Retina (tissue), 1 donor: ENCODE measurements at regions not wholly inside any gene's neighbourhood (a gene's known extent, or its start where the extent isn't known, plus 50 kb on each side); places are given as distances from the start of the nearest gene placed in this dataset.

Experiments used
- DNase-seq: peaks from one replicate; pipeline ENCODE4 v3.0.0-alpha.2; 2016

DNA sequence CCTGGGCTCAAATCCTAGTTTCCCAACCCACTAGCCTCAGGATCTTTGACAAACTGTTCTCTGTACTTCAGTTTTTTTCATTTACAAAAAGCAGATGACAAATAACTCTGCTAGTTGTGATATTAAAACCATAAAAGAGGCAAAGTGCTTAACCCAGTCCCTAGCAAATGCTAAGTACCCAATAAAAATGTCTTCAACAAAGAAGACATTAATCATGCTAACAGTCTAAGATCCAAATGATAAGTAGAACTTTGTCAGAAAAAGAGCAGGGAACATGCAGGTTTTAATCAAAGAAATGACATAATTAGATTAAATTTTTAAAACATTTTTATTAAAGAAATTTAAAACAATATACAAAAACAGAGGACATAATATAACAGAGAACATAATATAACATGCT, 203.0 kb upstream of the ADRA1B start:
- no peak for DNase-seq

DNA sequence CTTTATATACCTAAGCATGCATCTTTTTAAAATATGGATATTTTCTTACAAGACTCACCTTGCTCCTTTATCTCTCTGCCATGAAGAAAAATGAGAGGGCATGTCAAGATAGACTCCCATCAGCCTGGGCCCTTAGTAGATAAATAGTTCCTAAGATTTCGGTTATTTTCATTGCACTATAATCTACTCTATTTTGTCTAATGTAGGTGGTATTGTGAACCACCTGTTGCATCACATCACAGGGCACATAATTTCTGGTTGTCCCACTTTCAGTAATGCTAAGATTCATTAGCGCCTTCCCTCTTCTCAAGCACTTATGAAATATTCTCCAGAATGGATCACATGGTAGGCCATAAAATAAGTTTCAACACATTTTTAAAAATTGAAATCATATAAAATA, 202.5 kb upstream of the ADRA1B start:
- no peak for DNase-seq

DNA sequence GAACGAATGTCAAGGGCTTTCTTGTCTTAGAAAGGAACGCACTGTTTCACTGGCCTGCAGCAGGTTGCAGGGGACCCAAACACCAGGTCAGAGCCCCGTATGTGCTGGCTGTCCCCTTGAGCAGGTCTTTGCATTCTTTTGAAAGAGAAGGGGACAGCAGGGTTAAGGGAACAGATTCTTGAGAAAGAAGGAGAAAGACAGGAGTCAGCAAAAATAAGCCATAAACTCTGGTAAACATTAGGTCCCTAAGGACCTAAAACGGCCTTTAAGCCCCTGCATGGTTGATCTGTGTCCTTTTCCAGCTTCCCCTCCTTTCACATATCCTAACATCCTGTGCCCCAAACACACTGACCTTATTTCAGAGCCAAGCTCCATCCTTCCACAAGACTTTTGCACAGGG, 190.8 kb upstream of the ADRA1B start:
- peak; percentile 9 for DNase-seq

DNA sequence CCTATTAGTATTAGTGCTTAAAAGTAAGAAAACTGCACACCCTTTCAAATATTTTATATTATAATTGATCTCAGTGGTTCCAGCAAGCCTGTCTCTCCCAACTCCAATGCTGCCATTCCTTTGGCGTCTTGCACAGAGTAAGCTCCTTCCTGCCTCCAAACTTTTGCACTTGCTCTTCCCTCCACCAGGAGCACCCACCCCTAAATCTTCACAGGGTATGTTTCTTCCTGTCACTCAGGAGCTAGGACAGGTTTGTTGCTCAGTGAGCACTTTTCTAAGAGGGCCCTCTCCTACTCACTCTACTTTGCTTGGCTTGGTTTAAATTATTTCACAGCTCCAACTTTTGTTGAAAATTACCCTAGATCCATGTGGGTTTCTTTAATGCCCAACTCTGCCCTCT, 189.1 kb upstream of the ADRA1B start:
- DNase-seq: no peak

DNA sequence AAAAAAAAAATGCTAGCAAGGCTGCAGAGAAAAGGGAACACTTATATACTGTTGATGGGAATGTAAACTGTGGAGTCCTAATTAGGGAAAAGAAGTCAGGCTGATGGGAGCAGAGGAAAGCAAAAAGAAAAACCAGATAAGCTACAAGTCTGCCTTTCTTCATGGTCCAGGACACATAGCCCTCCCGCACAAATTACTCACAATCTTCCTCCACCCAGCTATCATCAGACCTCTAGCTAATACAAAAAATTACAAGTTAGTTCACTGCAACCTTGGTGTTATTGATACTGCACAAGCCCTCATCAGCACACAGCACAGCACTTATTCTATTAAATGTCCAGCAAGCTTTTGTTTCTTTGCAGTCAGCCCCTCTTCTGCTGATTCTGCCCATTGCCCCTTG, 186.0 kb upstream of the ADRA1B start:
- DNase-seq: no peak

DNA sequence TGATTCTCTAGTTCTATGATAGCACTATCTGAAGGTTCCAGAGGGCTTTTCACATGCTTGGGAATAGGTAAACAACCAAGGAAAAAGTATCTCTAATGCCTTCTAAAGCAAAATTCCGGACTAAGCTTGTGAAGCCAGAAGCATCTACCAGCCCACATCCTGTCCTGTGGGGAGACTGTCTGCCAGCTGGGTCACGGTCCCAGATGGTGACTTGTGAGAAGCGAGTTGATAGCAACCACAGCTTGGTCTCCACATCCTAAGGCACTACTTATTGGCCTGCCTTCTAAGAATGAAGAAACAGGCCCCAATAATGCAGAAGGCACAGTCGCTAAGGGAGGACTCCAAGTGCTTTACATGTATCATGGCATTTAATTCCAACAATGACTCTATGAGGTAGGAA, 184.1 kb upstream of the ADRA1B start:
- no peak for DNase-seq

DNA sequence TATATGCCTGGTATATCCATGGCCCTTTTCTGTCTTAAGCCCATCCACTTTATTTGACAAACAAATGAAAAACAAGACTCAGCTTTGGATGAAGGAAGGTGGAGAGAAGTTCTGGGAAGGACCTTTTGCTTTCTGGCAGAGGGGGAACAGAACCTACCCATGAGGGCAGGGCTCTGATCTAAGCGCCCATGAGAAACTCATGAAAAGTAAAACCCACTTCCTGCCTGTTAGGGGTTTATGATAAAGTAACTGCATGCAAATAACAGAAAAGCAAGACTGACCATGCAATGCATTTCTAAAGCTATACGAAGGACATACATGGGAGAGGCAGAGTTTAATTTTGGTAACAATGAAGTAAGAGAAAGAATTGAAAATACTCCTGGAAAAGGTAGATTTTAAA, 181.9 kb upstream of the ADRA1B start:
- no peak for DNase-seq

DNA sequence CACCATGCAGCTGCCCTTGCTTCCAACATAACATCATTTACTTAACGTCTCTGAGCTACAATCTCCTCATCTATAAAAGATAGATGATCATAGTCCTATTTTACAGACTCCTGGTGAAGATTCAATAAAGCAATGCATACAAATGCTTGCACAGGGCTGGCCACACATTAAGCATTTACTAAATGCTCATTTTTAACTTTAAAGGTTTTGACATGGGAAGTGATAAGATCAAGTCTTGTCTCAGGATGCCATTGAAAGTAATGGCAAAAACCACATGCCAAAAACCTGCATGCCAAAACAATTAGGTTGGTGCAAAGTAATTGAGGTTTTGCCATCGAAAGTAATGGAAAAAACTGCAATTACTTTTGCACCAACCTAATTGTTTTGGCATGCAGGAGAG, 181.2 kb upstream of the ADRA1B start:
- DNase-seq: no peak

DNA sequence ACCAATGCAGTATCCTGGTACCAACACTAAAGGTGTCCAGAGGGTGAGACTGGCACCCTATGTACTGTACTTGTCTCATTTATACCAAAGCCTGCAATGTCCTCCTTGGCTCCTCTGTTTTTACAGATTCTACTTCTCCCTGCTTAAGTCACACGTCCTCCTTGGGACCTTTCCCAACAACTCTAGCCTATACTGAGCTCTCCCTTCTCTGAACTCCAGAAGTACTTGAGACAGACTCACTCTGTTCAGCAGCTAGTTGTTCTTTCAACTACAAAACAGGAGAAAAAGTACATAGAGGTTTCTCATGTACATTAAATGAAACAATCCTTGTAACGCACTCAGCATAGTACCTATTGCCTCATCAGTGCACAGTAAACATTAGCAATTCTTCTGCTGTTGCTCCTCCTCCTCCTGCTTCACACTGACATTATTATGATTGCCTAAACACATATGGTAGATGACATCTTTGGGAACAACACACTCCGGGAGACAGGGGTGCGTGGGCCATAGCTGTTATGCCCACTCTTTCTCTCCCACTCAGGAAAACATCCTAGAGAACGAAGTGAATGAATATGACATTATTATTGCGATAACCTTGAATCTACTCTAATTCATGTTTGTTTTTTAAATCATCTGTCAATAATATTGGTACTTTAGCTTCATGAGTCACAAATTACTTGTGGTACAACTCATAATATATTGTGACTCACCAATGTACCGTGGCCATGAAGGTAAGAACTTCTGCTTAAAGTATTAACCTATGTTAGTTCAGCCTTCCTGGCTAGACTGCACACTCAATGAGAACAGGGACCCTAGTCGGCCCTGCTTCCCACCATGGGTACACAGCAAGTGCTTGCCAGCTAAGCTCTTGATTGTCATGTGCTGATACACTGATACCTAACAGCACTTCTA, 180.3 kb upstream of the ADRA1B start:
- no peak for DNase-seq

DNA sequence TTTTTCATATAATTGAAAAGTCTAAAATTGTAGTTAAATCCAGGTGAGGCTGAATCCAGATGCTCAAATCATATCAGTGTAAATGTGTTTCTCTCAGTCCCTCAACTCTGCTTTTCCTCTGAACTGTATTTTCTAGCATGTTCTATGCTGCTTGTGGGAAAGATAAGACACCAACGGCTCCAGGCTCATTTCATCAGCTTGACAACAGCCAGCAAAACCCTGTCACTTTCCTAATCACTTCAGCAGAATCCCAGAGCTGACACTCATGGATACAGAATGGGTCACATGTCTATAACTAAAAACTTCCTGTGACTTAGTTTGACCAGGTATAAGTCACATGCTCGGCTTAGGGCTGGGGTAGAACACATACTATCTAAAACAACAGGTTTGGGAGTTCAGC, 179.4 kb upstream of the ADRA1B start:
- no peak for DNase-seq

DNA sequence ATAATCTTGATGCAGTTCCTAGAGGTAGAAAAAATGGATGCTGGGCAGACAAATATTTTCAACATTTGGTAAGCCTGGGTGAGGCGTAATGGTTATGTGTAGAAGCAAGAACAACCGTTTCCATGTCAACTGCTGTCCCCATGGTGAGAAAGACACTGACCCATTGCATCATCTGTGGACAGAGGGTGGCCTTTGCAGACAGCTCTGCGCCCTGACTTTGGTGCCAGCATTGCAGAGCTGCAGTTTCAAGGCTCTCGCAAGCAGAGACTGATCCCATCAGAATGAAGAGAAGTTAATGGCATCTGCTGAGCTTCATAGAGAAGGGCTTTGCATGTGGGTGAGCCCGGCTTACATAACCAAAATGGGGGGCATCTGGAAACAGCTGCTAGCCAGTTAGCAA, 179.0 kb upstream of the ADRA1B start:
- DNase-seq: no peak

DNA sequence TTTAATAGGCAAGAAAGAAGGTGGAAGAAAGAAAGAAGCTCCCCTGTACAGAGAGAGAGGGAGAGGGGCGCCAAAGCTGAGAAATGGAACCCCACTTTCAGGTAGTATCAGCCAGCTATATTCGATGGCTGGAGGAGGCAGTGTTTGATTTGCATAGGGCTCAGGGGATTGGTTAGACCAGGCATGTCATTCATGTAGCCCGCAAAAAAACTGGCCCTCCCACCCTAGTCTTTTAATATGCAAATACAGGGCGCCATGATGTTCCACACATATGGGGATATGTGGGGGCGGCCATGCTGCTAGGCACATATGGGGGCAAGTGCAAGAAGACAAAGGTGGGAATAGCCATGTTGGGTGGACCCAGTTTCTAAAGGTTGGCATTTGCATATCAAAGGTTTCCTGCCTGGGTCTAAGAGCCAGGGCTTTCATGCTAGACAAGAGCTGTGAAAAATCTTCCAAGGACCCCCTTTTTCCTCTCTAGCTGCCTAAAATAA, 174.4 kb upstream of the ADRA1B start:
- no peak for DNase-seq

DNA sequence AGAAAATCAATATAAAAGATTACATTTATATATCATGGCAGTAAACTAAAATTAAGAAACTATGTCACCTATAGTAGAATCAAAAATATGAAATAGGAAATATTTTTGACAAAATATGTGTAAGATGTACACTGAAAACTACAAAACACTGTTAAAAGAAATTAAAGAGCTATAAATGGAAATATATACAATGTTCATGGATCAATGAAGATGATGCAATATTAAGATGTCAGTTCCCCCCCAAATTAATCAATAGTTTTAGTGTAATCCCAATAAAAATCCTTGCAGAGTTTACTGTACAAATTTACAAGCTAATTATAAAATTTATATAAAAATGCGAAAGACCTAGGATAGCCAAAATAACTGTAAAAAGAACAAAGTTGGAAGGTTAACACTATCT, 173.0 kb upstream of the ADRA1B start:
- DNase-seq: no peak

DNA sequence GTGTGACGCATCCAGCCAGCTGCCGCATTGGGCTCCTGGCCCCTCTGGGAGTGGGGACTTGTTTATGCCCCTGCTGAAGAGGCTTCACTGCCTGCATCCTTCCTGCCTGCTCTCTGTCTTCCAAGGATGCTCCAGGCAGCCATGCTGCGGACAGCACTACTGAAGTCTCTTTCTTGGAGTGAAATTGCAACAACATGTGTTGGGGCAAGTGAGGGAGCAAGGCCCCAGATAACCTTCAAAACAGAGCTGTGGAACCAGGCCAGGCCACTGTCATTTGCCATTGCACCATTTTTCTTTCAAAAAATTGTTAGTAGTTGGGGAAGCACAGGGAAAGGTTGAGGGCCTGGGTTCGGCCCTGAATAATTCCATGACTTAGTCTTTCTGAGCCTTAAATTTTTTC, 169.6 kb upstream of the ADRA1B start:
- DNase-seq: no peak

DNA sequence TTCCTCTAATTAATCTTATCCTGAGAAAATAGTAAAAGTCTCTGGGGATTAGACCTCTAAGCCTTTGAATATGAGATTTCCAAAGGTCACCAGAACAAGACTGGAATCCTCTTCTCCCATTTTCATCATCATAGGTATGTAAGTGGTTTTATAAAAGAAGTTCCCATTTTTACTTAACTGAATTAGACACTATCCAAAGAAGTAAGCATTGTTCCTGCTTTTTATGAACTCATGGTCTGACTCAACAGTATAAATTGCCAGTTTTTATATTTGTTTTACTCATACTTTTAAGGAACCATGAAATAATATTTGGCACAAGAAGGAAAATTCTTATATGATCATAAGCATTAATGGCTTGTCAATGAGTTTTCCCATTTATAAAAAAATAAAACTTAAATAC, 167.1 kb upstream of the ADRA1B start:
- DNase-seq: no peak

DNA sequence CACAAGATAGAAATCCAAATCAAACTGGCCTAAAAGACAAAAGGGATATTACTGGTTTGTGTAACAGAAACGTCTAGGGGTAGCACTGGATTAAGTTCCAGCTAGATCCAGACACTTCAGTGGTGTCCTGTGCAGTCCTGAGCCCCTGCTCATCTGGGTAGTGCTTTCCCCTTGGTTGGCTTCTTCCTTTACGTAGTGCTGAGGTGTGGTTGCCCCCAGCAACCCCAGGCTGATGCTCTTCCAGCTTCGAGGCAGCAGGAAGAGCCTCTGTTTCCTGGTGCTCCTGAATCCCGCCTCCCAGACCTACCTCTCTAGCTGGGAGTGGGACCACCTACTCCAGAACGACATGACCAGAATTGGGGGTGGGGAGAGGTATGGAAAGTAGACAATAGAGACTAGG, 166.1 kb upstream of the ADRA1B start:
- no peak for DNase-seq

DNA sequence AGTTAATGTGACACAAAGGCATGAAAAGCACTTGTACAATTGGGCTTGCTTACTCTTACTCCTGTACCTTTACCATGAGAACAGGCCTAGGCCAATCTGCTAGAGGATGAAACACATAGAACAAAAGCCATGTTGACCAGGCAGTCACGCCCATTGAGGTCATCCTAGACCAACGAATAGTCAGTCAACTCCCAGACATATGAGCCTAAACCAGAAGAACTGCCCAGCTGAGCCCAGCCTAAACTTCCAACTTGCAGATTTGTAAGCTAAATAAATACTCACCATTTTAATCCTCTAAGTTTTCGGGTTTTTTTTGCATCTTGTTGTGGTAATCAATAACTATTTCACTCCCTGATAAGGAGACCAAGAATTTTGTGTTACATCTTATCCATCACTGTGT, 164.8 kb upstream of the ADRA1B start:
- DNase-seq: no peak

DNA sequence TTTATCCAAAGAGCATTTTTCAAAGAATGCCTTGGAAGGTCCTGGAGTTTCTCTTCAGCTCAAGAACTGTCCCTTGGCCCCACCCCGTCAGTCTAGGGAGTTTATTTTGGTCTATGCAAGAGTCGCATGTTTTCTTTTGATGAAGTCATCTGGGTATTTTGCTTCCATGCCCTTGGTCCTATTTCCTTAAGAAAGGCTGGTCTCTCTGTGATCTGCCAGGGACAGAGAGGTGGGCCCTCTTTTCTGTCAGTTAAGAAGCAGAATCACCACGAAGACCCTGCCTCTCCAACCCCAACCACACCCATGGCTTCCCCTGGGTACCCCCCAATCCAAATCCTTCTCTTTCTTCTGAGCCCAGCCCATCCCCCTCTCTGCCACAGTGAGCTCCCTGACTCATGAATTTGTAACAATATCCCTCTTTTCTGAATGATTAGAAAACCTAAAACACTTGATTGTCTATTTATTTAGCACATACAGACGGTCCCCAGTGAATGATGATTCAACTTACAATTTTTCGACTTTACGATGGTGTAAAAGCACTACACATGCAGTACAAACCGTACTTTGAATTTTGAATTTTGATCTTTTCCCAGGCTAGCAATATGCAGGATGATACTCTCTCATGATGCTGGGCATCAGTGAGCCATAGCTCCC, 163.5 kb upstream of the ADRA1B start:
- DNase-seq: no peak

DNA sequence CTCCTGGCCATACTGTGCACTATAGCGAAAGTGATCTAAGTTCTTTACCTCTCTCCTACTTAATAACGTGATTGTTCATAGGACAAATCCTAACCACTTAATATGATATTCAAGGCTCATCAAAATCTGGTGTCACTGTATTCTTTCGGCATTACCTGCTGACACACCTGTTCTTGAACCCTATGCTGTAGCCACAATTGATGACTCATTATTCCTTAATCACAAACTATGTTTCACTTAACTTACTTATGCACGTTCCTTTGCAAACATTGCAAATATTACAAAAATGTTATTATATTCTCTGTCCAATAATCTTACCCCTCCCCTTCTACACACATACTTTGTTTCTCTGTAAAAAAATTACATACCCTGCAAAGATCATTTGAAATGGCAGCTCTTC, 158.1 kb upstream of the ADRA1B start:
- no peak for DNase-seq

DNA sequence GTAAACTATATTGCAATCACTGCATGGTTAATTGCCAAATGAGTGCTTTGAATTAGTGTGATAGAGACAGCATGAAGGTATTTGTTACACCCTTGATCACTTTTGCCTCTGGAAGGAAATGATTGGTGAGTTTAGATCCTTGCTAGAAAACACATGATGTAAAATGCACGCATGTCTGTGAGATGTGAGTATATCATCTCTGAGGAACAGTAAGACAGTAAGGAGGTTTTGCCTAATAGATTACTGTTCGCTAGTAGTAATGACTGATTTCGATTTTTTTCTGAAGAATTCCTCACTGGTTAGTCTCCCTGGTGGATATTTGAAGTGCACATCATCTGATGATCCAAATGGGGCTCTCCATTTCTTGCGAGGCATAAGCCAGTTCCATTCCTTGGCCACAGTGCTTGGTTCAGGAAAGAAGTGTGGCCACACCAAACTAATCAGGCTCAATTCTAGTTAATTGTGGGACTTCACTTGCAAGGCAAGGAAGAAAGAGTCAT, 156.4 kb upstream of the ADRA1B start:
- DNase-seq: no peak

DNA sequence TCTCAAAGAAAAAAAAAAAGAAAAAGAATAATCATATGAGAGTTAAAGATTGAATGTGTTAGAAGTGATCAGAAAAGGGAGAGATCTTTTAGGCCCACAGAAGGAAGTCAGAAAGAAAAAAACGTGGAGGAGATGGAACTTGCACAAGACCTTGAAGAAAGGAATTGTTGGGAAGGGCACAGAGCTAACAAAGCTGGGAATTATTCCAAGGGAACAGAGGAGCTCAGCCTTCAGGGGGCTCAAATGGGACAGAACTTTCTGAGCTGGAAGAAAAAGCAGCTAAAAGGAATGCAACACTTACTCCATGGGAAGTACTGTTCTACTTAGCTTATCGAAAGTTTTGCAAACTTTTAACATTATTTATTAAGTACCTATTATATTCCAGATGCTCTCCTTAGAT, 153.4 kb upstream of the ADRA1B start:
- no peak for DNase-seq

DNA sequence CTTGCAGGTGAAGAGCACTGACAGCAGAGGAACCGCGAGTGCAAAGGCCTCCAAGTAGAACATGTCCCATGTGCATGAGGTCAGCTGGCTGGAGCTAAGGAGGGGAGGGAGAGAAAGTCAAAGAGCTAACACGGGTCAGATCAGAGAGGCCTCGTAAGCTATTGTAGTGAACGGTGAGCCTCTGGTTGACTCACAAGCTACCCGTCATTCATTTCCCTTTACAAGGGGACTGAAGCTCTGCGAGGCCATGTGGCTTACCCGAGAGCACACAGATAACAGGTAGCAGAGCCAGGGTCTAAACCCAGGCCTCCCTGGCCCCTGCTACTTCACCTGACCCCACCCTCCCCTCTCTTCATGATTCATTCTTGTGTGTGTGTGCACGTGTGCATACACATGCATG, 152.7 kb upstream of the ADRA1B start:
- DNase-seq: no peak

DNA sequence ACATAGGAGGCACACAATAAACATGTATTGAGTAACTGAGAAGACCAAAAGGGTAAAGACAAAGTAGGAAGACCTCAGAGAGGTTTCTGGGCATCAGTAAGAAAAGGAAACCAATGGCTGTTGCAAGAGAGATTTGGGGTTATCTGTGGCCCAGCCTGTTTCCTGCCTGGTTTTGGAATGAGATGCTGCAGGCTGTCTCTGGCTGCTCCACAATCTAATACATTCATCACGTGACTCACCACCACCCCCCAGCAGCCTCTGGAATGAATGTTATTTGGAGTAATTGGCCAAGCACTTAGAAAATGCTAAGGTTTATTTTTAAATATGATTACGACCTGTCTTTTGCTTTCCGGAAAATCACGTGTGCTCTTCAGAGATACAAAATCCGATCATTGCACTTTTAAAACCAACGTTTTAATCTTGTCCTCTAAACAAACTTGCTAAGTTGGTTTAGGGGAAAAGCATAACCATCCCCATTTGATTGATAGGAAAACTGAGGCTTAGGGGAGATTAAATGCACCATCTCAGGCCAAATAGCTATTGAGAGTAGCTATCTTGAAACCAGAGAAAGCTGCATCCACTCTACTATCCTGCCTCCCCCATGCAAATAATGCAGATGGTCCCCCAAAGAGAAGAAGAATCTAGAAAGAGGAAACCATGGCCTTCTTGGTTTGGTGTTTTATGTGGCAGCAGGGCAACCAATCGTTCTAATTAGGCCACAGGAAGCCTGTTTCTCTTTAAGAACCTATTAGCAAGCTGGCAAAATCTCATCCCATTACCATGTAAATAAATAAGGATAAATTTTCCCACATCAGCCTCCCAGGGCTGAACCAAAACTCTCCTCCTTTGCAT, 151.8 kb upstream of the ADRA1B start:
- no peak for DNase-seq

DNA sequence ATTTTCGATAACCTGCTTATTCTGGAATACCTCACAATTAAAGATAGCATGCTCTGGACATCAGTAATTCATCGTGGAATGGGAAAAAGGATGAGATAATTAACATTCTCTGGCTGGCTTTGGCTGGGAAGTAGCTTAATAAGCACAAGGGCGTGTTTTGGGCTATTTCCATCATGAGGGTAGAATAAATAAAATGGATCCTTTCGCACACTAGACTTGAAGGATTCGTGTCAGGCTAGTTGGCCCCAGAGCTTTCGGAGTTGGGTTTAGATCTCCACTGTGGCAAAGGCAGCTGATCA, 151.2 kb upstream of the ADRA1B start:
- DNase-seq: no peak
